Activated CD8-positive, alpha-beta memory T cell treated with anti-CD3 and anti-CD28 coated beads, Interleukin-2, amount 50 U/mL, for 48 hours (primary cell): ENCODE measurements at regions not wholly inside any gene's neighbourhood (a gene's known extent, or its start where the extent isn't known, plus 50 kb on each side); places are given as distances from the start of the nearest gene placed in this dataset.

Source experiments
- DNase-seq: peaks from one replicate; pipeline ENCODE4 v3.0.0-alpha.2; 2020

DNA sequence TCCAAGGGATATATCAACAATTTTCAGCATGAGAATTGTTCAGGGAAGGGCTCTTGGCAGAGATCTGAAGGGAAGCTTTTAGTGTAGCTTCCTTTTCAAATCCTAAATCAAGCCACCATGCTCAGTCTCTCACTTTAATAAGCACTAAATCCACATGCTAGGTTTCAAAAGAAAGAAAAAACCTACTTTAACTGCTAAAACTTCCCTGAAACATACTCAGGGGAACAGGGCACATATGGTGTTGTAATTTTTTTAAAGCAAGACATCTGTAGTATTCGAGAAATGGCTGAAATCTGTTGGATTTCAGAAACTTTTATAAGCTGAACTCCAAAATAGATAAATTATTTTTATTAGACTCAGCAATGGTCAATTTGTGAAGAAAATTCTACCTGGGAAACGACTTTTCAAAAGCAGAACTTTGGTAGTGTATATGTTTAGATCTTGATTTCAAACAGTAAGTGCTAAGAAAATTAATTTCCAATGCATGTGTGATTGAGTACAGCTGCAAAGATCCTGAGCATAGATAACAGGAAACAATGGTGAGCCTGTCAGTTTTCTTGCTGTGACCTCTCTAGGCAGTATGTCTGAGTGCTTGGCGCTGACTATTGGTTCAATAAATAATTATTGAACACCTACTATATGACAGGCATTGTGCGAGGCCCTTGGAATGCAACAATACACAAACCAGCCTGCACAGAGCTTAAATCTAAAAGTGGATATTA lies 804.5 kb upstream of the SOX9 start:
- DNase-seq: no peak

- DNase-seq: no peak
Measured at GRCh38 chr17:71320009-71320796, 800.6 kb upstream of the SOX9 start.

DNA sequence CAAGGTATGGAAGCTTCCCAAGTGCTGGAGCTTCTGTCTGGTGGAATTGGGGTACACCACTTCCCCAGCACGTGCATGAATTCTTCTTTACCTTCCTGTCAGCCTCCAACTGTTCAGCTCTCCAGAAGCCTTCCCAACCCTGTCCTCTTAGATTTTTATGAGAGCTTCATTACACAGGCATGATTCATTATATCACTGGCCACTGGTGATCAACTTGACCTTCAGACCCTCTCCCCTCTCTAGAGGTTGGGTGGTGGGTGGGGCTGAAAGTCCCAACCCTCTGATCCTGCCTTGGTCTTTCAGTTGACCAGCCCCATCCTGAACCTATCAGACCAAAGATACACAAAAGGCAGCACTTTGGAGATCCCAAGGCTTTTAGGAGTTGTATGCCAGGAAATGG lies 795.7 kb upstream of the SOX9 start:
- no peak for DNase-seq

GRCh38 chr17:71325886-71326285 lies 794.9 kb upstream of the SOX9 start:
- DNase-seq: no peak

DNA sequence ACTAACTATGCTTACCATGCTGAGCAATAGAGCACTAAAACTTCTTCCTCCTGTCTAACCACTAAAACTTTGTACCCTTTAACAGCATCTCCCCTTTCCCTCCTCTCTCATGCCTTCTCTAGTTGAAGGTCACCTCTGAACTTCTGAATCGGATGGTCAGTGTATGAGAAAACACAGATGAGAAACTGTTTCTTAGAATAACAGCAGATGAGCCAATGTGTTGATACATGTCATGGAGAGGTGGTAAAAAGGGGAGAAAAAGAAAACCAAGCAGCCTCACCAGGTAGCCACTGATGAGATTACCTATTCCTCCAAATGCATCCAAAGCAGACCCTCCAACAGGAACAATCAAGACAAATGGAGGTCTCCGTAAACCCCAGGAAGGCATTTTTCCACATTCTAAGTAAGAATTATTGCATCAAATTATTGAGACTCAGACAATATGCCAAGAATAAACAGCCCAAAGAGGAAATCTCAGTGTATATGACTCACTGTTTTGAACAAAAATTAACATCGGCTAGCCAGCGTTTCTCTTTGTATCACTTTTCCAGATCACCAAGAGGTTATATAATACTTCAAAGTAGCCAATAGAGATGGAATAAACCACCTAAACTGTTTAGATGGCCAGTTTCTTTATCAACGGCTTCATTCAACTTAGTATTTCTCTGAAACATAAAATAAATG lies 793.3 kb upstream of the SOX9 start:
- no peak for DNase-seq

DNA sequence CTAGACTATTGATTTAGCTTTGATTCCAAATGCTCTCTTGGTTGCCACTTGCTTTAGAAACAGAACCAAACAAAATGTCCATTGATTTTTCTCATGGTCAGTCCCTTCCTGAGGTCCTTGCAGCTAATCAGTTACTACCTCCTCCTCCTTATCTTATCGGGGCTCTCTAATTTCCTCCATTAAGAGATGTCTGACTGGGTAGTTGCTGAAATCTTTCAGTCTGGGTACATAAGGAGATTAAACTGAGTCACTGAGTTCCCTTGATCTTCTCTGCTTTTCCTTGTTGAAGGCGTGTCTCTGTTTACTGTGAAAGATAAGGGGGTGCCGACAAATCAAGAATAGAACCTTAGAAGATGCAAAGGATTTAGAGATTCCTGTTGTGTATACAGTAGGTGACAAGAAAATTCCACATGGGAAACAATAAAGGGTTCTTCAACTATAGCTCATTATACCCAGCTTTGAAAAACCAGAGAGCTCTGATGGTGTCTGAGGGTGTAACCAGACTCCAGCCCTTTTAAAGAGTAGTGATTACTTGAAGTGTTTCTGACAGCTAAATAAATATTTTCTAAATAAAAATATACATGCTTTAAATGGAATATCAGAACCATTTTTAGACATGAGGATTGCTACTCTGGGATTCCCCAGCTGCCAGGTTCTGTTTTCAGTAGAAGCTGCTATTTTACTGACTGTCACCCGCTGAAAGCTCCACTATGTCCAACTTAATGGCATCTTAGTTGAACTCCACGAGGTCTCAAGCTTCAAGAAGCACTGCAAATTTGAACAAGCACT lies 791.3 kb upstream of the SOX9 start:
- no peak for DNase-seq

- no peak for DNase-seq
Measured at GRCh38 chr17:71330099-71330375, 790.8 kb upstream of the SOX9 start.

- DNase-seq: no peak
Measured at GRCh38 chr17:71331754-71332325, 789.0 kb upstream of the SOX9 start.

DNA sequence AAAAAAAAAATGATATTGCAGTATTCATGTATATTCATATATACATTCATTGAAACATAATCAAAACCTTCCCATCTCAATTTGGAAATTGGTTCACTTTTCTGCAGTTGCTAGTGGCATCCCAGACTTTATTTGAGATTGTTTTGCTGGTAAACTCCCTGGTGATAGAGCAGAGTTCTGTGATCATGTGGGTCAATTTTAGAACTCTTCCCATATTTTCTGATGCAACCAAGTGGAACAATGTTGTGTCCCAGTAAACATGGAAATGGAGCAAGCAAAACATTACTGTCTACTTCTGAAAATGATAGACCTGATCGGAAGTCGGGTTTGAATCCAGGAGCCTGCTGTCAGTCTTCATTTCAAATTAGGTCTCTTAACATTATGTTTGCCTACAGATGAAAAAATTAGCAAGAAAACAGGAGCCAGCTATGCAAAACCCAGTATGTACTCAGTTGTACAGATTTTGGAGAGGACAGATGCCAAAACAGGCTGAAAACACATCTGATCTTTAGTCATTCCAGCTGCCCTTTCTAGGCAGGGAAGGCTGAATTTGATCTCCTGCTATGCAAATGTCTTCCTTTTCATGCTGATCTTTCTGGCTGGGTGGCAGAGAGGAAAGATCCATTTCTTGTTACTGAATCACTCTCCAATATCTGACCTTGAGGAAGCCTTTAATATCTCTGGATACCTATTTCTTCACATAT lies 786.6 kb upstream of the SOX9 start:
- no peak for DNase-seq

- DNase-seq: no peak
Measured at GRCh38 chr17:71335212-71335611, 785.6 kb upstream of the SOX9 start.

DNA sequence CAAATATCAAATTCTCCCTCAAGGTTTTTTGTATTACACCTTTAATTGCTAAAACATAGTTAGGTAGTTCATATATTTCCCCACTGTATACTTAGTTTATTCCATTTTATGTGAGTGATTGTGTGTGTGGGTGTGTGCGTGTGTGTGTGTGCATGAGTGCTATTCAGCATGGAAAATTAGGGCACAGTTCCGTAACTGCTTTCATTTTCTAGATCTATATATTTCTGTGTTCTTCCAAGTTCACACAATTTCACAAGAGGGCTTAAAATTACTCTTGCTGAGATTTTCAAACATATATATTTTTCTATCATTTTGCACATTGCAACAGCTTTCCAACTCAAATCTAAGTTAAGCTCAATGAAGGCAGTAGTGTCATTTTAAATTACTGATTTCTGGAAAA lies 782.9 kb upstream of the SOX9 start:
- DNase-seq: no peak

GRCh38 chr17:71338396-71338795 lies 782.4 kb upstream of the SOX9 start:
- no peak for DNase-seq

GRCh38 chr17:71339206-71339605 lies 781.6 kb upstream of the SOX9 start:
- no peak for DNase-seq

DNA sequence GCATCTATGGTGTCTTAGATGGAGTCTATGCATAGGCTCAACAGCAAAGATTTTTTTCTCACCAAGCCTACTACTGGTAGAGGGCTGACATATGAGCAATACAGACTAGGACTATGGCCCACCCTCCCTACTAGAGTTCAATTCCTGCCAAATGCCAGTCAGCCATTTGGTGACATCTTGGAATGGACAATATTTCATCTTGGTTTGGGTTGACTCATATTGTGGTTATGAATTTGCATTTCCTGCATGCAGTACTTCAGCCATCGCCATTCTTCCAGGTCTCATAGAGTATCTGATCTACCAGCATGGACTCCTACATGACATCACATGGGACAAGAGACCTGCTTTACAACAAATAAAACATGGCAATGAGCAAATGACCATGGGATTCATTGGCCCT lies 778.1 kb upstream of the SOX9 start:
- no peak for DNase-seq

- no peak for DNase-seq
Measured at GRCh38 chr17:71349908-71350600, 770.8 kb upstream of the SOX9 start.

DNA sequence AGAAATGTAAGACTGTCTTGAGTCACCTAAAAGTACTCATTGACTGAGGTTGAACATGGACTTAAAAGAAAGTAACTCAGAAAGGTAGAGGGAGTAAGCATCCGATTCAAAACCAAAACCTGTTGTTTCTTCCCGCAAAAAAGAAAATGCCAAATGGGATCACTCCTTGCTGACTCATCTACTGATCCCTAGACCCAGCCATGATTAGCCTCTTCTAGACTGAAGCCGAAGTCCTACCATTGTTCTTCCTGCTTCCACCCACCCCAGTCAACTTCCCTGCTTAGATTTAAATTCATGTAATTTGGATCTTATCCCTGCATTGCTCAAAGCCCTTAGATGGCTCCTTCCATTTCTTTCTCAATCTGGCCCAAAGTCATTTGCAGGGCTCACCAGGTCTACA lies 760.5 kb upstream of the SOX9 start:
- DNase-seq: no peak

- DNase-seq: no peak
Measured at GRCh38 chr17:71361656-71362450, 759.0 kb upstream of the SOX9 start.

DNA sequence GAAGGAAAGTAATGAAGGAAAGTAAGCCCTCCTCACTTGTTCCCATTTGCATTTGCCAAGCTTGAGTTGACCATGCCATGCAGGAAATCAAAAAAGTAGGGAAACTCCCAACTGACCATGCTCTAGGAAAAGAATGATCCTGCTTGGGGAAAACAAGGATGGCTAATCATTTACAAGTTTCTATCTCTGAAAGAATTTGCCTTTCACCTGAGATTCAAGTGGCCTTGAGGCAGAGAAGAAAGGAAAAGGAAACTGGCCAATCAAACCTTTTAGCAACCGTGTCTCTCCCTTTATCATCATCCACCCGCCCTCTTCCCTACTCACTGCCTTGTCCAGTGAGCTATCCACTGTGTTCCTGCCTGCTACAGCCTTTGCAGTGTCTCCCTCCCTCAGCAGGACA lies 757.2 kb upstream of the SOX9 start:
- no peak for DNase-seq

DNA sequence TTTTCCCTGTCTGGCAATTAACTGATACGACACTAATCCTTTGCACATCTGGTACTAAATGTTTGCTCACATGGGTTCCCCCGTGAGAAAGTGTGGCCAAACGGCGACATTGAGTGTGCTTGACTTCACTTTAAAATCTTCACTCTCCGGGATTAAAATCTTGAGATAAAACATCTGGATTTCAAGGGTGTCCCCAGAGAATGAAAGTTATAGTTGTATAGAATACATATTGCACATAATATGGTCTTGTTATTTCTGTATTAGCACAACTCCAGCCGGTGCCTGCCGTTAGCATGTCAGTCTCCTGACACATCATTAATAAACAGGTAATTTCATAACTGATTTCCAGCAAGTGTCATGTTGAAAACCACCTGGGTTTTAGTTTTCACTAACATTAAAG lies 749.0 kb upstream of the SOX9 start:
- DNase-seq: no peak

GRCh38 chr17:71375948-71376347 lies 744.9 kb upstream of the SOX9 start:
- DNase-seq: no peak

- no peak for DNase-seq
Measured at GRCh38 chr17:71376933-71377332, 743.9 kb upstream of the SOX9 start.
